Fibroblast of gingiva (primary cell): ENCODE measurements at regions not wholly inside any gene's neighbourhood (a gene's known extent, or its start where the extent isn't known, plus 50 kb on each side); places are given as distances from the start of the nearest gene placed in this dataset.
A peak's percentile ranks its signal among the peaks of the same experiment; 100 is the strongest.

Source experiments
- DNase-seq: peaks from one replicate; pipeline ENCODE4 v3.0.0-alpha.2; 2011; ENCODE audit warnings: low read depth

GRCh38 chr10:3428826-3429225 lies 256.2 kb upstream of the PITRM1 start:
- DNase-seq = no peak

DNA sequence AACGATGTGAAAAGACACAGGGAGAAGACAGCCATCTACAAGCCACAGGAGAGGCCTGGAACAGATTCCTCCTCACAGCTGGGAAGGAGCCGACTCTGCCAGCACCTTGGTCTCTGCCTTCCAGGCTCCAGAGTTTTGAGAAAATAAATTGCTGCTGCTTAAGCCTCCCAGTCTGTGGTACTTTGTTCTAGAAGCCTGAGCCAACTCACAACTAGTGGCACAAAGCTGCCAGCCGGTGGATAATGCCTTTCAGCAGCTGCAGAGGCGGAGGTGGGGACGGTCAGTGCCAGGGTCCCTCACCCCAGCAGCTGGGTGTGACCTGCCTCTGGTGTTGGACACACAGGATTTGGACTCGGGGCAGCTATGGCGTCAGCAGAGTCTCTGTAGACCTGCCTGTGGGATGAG lies 255.4 kb upstream of the PITRM1 start:
- DNase-seq = no peak

- DNase-seq = no peak
Measured at GRCh38 chr10:3427347-3427746, 254.8 kb upstream of the PITRM1 start.

DNA sequence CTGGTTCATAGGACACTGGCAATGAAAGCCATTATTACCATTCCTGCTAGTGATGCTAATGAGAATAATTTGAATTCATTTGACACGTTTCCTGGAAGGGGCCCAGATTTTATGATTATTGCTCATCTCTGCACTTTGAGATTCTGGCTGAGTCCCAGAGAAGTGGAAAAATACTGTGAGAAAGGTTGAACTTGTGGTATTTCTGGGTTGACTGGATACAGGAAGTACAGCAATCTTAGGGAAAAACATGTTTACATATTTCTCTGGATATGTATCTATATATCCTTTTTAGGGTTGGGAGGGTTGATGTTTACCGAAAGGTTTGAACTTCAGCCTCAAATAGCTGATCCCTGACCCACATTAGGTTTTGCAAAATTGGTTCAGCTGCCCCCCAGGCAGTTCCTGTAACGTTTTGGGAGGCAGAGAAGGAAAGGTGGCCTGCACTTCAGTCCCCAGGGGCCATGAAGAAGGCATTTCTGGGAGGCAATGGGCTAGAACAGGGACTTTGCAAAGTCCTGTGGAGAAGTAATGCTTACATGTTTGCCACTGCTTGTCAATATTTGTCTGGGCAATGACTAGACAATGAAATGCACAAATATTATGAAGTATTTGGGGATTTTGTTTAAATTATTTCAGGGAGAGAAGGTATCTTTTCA lies 253.7 kb upstream of the PITRM1 start:
- peak; percentile 75 for DNase-seq

DNA sequence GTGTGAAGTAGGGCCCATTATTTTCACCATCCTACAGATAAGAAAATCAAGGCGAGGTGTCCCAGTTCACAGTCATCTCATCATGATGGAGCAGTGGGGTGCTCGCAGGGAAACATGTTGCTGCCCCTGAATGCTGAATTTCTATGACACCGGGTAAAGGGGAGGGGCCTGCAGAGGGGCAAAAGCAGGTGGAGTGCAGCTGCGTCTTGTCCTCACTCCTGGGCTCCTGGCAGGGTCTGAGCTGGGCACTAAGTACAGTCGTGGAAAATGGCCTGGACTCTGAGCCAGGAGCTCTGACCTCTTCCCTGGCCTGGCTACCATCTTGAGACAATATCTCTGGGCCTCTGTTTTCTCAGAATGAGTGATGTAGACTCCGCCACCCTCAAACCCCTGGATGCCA lies 253.1 kb upstream of the PITRM1 start:
- no peak for DNase-seq

GRCh38 chr10:3425261-3425660 lies 252.7 kb upstream of the PITRM1 start:
- no peak for DNase-seq

- DNase-seq = no peak
Measured at GRCh38 chr10:3424111-3424851, 251.7 kb upstream of the PITRM1 start.

GRCh38 chr10:3423384-3423783 lies 250.8 kb upstream of the PITRM1 start:
- DNase-seq = no peak

- DNase-seq = no peak
Measured at GRCh38 chr10:3422282-3422681, 249.7 kb upstream of the PITRM1 start.

- no peak for DNase-seq
Measured at GRCh38 chr10:3421537-3422257, 249.1 kb upstream of the PITRM1 start.

- DNase-seq = no peak
Measured at GRCh38 chr10:3420527-3421469, 248.2 kb upstream of the PITRM1 start.

DNA sequence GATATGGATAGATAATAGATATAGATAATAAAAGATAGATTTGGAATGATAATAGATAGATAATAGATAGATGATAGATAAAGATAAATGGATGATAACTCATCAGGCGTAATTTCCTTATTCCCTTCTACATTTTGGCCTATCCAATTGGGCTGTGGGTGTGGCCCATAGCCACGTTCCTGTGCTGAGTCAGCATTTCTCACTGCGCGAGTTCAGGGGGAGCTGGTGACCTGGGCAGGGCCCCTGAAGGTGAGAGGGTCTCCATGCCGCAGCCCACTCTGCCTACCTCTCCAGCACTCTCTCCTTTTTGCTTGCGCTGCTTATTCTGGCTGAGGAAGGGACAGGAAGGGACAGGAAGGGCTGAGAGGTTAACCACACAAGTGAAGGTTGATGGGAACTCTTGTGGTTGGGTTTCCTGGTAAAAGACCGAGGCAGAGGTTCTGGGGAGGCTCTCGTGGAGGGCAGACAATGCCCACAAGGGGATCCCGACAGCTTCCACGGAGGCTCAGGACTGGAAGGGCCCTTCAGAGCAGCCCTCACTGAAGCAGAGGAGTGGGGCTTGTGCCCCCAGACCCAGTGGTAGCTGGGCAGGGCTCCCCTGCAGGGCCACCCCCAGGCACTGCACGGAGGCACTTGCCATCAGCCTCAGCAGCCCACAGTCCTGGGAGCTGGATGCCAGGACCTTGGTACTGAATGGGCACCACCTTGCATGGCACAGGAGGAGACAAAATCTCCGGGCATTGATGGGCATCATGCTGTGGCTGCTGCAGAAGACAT lies 247.3 kb upstream of the PITRM1 start:
- DNase-seq = no peak

DNA sequence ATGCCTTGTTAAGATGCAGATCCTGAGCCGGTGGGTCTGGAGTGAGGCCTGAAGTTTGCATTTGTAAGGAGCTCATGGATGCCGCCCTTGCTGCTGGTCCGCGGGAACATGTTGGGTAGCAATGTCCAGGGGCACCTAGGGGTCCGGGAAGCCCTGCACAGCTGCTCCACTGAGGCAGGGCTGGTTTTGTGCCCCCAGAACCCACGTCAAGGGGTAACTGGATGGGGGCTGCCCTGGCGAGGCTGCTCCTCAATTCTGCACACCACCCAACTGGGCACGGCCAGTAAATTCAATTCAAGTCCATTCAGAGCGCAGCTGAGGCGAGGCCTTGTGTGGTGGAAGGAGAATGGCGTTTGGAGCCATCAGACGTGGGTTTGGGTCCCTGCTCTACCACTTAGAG lies 246.3 kb upstream of the PITRM1 start:
- DNase-seq = no peak

DNA sequence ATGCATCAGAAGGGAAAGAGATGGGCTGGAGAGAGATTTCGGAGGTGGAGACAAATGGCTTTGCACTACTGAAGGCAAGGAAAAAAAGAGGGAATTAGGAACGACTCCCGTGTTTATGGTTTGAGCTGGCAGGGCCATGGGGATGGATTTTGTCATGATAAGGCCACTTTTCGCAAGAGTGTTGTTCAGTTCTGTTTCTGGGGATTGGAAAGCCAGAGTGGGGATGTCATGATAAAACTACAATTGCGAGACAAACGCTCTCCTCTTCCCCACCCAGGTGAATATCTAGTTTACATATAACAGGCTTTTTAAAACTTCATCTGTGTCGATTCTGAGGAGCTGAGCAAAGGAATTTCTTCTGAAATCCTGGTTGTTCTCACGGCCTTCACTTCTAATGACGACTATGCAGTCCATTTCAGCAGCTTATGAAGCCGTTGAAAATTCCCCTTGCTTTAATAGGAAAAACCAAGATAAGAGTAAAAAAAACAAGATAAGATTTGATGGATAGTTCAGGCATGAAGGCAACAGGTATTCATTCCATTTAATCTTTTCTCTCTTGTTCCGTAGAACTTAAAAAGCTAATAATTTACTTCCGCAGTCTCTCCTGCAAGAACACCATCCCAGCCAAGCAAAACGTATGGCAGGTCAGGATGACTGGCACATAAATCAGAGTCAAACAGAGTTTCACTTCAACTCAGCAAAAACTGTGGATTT lies 245.6 kb upstream of the PITRM1 start:
- no peak for DNase-seq

DNA sequence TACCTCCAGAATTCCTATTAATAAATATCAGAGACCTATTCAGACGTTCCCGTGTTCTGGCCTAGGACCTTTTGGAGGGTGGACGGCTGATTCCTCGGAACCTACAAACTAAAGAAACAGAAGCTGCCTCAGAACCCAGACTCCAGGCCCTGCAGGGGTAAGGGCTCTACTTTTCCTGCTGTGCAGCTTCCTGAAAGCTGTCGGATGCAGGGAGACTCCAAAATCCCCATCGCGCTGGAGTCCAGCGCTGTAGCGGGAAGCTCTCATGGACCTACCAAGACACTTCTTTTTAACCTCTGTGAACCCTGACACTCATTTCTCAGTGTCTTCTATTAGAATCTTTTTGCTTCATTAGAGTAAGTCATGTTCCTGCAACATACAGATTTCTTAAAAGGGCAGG lies 244.5 kb upstream of the PITRM1 start:
- no peak for DNase-seq

DNA sequence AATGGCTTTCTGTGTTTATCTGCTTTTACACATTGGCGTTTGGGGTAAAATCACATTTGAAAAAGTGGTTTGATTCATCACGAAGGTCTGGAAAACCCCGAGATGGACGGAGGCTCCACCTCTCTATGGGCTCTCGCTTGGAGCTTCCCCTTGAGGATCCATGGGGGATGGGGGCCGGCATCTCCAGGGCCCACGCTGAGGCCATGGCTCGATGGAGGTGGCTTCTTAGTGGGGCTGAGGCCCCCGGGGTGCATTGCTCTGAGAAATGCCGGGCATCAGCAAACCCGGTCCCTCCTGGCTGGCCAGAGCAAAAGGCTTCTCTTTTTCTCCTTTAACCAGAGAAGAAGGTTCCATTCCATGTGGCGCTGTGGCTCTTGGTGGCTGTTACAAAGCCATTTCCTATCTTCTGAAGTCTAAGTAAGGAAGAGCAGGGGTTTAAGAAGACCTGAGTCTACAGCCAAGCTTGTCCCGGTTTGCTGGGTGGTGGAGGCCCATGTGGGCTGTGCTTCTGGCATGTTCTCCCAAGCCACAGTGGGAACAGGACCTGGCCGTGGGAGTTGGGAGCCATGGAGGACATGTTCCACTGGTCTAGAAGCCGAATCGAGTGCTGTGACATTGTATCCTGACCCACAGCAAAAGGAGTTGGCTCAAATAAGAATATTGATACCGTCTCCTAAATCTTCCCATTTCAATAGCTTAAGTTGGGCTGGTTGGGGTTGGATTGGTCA lies 243.5 kb upstream of the PITRM1 start:
- no peak for DNase-seq

- DNase-seq = no peak
Measured at GRCh38 chr10:3415038-3415736, 242.6 kb upstream of the PITRM1 start.

- DNase-seq = no peak
Measured at GRCh38 chr10:3414667-3415023, 242.1 kb upstream of the PITRM1 start.

- DNase-seq = no peak
Measured at GRCh38 chr10:3413937-3414666, 241.5 kb upstream of the PITRM1 start.
